DMS153 (cell line): ENCODE measurements at regions not wholly inside any gene's neighbourhood (a gene's known extent, or its start where the extent isn't known, plus 50 kb on each side); places are given as distances from the start of the nearest gene placed in this dataset.
A peak's percentile ranks its signal among the peaks of the same experiment; 100 is the strongest.

Experiments
- DNase-seq: peaks from one replicate; lab custom pipeline; 2025; lab: John Stamatoyannopoulos, UW

DNA sequence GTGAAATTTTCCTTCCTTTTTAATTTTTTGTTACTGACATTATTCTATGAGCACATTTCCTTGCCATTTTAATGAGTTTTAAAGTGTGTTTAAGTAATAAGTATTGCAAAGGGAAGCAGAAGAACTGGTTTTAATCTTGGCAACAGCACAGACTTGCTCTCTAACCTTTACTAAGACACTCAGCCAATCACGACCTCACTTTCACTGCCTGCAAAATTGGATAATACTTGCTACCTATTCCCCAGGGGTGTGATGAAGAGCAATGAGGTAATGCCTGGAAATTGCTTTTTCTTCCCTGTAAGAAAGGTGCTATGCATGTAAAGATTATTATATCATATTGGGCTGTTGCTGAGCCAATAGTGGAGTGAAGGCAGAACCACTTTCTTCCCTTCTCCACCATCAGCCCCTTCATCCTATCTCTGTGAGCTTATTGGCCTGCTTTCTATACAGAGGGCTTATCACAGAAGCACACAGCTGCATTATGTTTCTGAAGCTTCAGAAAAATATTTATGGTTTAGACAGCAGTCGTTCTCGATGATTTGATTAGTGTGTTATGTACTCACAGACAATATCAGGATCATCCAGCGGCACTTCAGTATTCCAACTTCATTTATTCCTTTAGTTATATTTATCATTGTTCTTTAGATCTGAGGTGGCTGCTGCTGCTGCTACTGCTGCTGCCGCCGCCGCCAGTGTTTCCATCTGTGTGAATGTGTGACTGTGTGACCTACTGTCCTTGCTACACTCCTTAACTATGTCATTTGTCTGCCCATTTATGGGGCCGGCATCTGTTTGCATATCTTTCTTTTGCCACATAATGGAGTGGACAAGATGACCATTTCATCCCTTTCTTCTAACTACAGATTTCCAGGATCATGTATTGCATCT lies 255.1 kb downstream of the C4orf33 start:
- DNase-seq, result no peak

DNA sequence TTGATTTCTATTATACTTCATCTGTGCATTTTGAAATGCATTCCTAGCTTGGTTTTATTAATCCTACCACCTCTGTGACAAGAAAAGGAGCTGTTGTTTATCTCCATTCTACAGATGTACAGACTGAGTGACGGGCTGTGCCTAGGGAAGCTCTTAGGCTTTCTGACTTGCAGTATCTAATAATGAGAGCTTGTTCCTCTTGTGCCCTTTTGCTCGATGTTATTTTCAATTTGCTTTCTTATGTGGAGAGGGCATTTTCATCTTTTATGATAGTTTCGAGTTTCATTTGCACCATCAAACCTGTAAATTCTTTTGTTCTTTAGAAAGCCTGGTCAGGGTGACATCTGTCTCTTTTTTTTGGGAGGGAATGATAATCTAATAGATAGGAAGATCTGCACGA lies 256.5 kb downstream of the C4orf33 start:
- DNase-seq, result no peak

DNA sequence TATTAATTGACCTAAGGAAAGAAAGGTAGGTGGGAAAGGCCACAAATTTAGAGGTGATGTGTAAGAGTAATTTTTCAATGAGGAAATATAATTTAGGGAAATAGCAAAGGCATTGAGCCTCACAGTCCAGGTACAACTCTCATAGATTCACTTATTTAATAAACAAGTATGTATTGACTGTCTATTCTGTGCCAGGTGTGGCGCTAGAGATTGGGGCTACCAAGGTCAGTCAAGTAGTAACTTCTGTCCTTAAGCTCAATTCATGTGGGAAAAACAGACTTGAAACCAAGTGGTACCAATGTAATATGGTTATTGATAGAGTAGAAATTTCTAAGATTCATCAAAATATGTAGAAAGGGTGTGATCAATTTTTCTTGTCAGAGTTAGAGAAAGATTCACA lies 257.5 kb downstream of the C4orf33 start:
- DNase-seq, result no peak

DNA sequence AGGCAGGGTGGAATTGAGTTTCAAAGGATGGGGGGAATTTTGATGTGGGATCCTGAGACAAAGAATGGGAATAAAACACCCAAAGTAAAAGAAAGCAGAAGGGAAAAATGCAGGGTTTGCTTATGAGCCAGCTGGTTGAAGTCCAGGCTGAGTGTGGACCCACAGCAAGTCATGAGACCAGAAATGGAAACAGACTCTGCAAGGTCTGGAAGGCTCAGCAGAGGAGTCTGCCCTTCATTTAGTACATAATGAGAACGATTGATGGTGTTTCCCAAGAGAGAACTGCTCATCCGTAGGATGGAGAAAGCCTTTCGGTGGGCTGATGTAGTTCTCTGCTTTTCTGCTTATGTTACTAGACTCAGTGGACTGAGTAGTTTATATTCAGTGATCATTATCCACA lies 259.1 kb downstream of the C4orf33 start:
- no peak for DNase-seq

DNA sequence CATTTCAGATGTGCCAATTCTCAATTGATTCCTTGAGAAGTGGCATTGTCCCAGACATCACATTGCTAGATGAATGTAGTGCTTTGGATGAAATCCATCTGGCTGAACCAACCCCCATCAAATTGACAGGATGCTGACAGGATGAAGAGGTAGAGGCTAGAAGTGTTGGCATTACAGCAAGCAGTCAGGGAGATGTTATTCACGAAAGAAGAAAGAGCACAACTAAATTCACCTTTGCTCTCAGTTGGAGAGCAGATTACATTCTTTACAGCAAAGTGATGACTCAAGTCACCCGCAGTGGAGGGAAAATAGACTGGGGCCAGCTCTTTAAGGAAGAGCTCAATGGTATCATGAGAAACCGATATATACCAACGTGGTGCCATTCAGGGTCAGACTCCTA lies 259.6 kb downstream of the C4orf33 start:
- DNase-seq, result no peak

DNA sequence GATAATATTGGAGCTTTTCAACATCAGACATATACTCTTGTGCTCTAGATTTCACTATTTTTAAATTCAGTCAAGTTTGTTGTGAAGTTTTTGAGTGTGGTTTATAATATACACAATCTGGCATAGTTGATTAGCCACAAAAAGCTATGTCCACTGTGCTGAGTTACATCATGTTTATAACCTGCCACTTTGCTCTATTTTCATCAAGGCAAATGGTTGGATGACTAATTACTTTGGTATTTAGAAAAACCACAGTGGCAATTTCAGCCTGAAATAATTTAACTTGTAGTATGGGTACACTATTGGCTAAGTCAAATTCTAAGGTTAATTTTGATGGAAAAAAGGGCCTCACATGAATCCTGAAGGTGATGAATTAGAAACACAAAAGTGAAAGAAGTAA lies 262.6 kb downstream of the C4orf33 start:
- DNase-seq, result peak; percentile 28

DNA sequence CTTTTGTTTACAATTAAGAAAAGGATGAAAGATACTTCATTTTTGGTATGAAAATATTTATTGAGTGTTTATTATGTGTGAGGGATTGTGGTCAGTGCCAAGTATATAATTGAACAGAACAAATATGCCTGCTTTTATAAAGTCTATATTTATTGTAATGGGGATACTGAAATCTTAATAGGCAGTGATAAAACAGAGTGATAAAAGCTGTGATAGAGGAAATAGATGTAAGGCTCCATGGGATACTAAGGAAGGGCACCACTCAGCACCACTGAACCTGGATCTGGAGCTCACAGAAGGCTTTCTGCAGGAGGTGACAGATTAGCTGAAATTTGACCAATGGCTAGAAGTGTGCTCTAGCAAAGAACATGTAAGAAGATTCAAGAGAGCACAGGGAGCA lies 263.5 kb downstream of the C4orf33 start:
- no peak for DNase-seq

DNA sequence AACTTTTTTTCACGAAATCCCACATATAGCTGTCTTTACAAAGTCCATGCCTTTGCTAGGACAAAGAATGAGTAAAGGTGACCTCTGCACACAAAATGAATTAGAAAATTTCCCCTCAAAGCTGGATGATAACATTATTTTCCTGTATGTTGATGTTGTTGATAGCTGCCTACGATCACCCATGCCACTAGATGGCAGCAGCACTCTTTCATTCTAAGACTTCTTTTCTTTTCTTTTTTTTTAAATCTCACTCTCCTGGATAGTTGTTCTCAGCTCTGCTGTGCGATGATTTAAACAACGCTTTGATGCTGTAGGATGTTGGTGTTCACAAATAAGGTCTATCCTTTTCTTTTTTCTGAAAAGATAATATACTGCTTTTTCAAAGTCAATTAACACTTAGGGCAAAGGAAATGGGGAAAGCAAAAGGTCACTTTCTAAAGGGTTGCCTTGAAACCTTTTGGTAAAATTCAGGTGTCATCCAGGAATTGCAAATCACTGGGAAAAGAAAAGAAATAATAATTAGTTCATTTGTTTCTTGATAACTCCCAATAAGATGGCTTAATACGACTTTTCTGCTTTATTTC lies 266.8 kb downstream of the C4orf33 start:
- DNase-seq, result peak; percentile 46

DNA sequence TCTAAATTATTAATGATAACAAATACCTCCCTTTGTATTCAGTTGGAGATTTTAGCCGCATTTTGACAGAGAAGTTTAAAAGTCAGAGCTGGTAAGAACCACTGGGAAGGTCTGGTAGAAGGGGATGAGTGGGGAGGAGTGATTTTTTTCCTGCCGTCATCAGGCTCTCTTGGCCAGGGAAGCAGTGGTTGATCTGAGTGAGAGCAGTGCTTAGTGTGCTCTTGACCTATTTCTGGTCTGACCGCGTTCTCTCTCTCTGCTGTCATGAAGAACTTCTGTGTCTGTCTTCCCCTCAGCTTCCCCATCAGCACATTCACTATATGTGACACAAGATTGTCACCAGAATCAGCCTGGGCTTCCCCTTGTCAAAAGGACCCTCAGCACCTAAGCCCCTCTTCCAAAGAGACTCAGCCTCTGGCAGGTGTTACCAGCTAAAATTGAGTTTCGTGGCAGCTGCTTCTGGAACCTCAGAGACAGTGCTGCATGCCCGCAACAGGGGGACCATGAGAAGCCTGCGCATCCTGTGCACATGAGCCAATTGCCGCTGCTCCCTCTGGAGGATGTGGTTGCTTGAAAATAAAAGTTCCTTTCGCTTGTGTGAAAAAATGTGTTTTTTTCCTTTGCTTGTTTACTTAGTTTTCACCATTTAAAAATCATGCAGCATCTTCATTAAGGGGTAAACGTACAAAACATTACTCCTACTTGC lies 268.9 kb downstream of the C4orf33 start:
- no peak for DNase-seq

DNA sequence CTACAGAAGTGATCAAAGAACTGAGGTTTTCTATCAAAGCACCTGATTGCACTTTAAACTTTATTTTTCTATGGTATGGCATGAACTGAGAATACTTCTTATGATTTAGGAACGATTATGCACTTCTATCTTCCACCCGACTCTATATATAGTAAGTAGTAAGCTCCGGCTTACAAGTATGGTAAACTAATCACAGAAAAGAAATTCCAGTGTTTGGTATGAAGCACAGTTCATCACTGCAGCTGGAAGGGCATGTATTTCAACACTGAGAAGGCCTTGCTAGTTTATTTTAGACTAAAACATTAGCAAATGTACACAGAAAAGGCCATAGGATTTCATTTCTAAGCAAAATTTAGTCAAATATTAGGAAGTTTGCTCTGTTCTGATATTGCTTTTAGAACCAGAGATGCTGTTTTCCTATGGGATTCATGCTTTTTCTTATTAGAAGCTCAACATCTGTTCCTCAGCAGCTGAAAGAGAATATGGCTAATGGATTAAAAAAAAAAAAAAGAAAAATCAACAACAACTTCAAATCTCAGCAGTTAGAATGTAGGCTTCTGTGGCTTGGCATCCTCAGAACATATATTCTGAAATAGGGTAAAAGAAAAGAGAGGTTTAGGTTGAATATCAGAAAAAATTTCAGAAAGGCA lies 273.5 kb downstream of the C4orf33 start:
- DNase-seq, result no peak

DNA sequence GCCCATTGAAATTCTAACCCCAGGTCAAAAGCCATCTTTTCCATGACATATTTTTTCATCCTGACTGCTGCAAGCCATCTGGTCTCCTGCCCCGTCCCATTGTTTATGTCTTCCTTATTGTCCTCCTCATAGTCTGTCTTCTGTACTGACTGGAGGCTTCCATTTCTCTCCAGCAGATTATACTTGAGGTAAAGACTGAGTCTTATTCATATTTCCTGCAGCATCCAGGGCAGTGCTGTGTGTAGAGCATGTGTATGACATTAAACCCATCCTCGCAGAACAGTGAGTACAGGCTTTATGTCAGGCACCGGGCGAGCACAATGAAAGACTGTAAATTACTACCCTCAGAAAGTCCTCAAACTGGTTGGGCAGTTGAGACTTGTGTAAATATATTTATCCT lies 275.1 kb downstream of the C4orf33 start:
- no peak for DNase-seq

DNA sequence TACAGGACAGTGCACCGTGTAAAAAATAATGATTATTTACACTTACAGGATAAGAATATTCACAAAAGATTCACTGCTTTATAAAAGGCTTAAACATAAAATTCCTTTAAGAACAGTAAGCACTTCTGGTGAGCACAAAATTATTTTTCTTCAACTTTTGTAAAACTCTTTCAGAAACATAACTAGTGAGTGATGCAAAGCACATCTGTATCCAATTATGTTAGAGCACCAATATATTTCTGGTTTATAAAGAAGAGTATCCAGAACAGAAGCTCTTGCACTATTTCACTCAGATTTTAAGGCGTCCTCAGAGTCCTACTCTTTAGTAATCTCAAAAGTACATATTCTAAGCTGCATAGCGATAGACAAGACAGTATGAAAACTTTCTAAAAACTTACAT lies 276.0 kb downstream of the C4orf33 start:
- DNase-seq, result no peak

DNA sequence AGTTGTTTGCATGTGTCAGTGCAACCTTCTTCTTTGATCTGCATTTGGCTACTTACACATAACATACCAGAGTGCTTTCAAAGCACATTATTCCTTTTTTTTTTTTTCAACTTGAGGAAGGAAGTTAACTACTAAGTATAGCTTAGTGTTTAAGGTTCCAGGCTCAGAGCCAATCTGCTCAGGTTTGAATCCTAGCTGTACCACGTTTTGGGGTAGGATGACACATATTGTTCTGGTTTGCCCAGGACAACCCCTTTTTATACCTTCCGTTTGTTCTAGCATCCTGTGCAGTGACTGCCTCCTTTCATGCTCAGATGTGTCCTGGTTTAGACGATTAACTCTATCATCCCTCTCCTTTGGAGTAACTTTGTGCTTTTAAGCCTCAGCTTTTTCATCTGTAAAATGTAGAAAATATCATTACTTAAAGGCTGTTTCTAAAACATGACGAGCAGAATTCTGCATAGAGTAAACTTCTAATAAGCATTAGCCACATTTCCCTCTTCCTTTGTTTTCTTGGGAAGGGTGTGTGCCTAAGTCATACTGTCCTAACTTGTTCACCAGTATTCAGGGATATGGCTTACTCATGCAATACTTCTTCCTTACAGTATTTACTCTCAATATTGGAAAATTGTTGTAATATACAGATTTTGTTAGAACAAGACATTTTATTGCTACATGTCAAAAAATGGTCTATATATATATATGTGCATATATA lies 281.3 kb downstream of the C4orf33 start:
- DNase-seq, result no peak

DNA sequence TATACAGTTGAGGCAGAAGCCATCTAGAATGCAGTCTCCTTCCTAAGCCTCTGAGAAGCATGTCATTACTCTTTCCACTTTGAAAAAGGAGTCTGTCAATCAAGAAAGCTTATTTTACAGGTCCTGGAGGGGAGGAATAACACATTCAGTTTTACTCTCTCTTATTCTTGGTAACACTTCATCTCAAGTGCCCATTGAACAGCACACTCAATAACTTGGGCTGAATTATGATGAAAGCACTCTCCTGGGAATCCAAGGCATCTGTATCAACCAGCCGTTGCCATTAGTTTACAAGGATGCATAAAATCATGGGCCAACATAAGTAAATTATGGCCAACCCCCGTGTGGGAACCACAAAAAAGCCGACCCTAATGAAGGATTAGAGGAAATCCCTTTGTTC lies 282.4 kb downstream of the C4orf33 start:
- DNase-seq, result no peak

DNA sequence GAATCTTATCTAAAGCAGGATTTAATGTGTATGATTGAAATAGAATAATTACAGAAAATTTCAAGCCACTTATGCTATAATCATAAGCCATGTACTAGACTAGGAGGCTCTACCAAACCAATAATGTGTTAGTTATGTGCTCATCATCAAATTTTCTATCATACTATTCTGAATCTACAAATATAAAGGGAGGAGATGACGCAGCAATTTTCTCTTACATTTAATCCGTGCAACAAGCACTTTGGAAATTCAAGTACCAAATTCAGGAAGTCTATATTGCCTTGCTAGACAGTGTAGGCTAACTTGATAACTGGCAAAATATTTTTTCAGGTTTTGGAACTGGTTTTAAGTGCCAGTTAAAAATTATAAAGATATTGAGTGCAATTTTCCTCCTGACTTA lies 283.5 kb downstream of the C4orf33 start:
- DNase-seq, result no peak

DNA sequence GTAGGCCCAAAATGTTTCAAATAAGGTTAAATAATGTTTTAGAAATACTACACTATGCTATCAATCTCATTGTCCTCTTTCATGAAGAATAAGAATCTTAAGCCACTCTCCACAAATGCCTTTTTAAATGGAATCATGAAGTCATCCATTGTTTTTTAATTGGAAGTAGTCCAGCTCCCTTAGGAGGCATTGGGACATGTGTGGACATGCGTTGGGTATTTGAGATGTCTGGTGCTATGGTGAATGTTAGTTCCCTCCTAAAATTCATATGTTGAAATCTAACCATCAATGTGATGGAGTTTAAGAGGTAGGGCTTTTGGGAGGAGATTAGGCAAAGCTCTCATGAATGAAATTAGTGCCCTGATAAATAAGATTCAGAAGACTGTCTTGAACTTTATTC lies 289.0 kb downstream of the C4orf33 start:
- no peak for DNase-seq

DNA sequence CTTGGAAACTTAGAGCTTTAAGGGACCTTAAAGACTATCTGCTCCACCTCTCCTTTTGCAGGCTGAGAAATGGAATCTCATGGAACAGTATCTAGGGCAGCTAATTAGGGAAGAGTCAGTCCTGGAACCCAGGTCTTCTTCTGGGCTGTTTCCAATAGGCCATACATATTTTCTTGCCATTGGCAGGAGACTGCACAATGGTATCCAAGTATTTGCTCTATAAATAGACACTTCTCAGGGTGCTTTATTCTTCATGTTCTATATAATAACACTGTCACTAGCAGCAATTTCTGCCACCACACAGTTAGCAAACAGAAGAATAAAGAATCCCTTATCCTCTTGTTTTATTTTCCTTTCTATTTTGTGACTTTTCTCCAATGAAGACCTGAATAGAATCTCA lies 291.7 kb downstream of the C4orf33 start:
- no peak for DNase-seq

DNA sequence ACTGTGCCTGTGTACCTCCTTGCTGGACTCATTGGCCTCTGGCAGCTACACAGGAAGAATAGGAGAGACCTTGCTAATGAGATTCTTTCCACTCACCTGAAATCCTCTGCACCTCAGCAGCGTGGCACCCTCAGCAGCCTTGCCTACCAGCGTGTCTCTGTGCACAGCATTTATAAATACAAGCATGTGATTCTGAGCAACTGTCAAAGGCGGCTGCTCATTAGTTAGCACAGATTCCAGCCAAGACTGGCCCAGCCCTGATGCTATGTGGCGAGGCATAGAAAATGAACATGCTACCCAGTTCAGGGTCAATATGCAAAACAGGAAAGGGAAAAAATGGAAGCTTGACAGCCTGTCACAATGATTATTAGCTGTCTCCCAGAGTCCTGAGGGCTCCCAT lies 298.0 kb downstream of the C4orf33 start:
- DNase-seq, result no peak

DNA sequence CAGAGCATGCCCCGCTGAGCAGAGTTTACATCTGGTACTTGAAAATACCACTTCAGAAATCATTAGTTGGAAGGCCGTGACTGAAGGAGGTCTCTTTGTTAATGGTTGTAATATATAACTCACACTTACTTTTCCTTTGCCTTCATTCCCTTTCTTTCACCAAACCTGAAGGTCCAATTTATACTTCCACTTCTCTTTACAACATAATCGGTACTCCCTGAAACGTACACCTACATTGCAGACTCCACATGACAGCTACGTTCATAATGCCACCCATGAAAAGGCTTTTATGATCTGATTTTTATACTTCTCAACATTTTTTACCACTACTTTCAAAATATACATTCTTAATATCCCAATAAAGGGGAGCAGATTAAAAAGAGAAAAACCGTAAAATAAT lies 298.7 kb downstream of the C4orf33 start:
- DNase-seq, result peak; percentile 49

DNA sequence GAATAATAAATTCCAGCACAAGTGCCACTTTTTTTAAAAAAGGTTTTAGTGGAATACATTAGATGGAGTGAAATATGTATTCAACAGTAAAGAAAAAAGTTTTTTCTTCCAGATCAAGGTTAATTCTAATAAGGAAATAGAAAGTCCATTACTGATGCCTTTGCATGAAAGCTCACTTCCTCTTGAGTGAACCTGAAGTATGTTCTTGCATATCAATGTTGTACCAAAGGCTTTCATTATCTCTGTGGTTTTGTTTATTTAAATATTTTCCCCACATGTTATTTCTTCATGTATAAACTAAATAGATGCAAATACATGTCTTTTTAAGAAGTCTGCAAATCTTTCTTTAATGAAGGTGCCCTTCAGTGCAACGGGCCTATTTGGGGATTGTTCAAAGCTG lies 307.9 kb downstream of the C4orf33 start:
- DNase-seq, result no peak

DNA sequence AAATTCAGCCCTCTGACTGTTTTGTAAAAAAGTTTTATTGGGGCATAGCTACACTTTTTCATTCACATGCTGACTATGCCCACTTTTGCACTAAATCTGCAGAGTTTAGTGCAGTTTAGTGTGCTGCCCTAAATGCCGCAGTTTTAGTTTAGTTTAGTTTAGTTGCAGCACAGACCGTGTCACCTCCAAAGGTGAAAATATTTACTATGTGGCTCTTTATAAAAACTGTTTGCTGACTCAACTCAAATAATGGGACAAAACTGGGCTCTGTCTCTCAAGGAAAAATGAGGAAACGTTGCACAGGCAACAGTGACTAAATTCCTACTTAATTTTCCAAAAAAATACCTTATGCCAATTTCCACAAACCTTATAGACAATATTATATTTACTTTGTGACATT lies 314.2 kb downstream of the C4orf33 start:
- no peak for DNase-seq

DNA sequence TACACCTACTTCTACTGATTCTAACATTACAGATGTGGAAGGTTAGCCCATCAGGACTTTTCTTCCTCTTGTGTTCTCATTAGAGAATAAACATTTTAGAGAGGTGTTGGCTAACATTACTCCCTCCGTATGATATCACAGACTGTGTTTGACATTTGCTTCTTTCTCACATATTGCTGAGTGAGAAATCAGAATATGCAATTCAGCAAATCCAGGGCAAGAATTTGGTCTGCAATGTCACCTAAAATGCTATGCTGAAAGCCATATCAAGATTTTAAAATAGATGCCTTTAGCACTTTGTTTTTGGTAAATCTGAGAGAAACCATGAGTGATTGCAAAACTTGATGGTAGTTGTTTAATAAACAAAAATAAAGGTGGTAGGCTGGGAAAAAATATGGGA lies 319.1 kb downstream of the C4orf33 start:
- DNase-seq, result no peak
